Upper lobe of left lung (tissue), 4 donors: ENCODE measurements at regions not wholly inside any gene's neighbourhood (a gene's known extent, or its start where the extent isn't known, plus 50 kb on each side); places are given as distances from the start of the nearest gene placed in this dataset.
"Not testable (repeated sequence)": the region's sequence is repeated elsewhere in the genome, so short reads cannot be mapped to it uniquely, and the experiment has no call there.

Experiments
- POLR2A ChIP-seq, 4 donors: fragments of 450-650 bp; IDR thresholded peaks; one replicate each; pipeline ENCODE4 v1.5.1; 2016 to 2017; ENCODE audit warnings: antibody characterized with exemption in 4 of 4, mild to moderate bottlenecking in 2 of 4
- TF ChIP-seq, protein P1 (sequence below), 6 experiments: fragments of 450-650 bp in 4 of 6; fragments of 200-600 bp in 2 of 6; sonication (generic) in 2 of 6; IDR thresholded peaks; one replicate each; pipeline ENCODE4 v1.5.1; 2016 to 2019; ENCODE audit warnings: antibody characterized with exemption in 6 of 6

DNA sequence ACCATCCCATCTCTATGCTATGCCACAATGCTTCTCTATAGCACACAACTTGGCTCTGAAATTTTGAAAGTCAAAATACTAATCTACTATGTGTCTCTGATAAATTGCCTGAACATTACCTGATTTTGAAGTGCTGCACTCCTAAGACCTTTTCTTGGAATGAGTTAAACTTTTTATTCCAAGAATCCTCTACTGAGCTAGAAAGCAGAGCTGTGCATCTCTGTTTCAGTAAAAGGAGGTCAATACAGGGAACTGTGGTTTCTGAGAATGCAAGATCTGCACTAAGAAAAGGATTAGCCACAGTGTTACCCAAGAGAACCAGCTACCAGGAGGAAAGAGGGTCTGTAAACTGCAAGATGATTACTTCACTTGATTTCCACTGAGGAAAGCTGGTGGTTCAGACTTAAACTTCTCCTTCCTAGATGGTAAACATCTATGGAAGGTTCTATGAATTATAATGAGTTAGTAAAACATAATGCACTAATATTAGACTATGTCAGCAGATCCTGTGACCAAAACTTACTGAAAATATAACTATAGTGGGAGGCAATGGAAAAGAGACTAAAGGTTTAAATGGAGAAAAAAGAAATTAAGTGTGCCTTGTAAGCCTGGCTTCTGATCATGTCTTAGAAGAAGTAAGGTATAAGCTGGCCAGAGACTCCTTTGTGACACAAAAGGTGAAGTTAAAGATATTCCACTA lies 588.0 kb upstream of the DEFB115 start:
- TF ChIP-seq POLR2A (IDR thresholded peaks at IDR 0.05): not testable (repeated sequence)
- TF ChIP-seq, protein P1, sequence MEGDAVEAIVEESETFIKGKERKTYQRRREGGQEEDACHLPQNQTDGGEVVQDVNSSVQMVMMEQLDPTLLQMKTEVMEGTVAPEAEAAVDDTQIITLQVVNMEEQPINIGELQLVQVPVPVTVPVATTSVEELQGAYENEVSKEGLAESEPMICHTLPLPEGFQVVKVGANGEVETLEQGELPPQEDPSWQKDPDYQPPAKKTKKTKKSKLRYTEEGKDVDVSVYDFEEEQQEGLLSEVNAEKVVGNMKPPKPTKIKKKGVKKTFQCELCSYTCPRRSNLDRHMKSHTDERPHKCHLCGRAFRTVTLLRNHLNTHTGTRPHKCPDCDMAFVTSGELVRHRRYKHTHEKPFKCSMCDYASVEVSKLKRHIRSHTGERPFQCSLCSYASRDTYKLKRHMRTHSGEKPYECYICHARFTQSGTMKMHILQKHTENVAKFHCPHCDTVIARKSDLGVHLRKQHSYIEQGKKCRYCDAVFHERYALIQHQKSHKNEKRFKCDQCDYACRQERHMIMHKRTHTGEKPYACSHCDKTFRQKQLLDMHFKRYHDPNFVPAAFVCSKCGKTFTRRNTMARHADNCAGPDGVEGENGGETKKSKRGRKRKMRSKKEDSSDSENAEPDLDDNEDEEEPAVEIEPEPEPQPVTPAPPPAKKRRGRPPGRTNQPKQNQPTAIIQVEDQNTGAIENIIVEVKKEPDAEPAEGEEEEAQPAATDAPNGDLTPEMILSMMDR (IDR thresholded peaks at IDR 0.05): not testable (repeated sequence)
